ENCODE measurements at regions not wholly inside any gene's neighbourhood (a gene's known extent, or its start where the extent isn't known, plus 50 kb on each side); places are given as distances from the start of the nearest gene placed in this dataset.

DNA sequence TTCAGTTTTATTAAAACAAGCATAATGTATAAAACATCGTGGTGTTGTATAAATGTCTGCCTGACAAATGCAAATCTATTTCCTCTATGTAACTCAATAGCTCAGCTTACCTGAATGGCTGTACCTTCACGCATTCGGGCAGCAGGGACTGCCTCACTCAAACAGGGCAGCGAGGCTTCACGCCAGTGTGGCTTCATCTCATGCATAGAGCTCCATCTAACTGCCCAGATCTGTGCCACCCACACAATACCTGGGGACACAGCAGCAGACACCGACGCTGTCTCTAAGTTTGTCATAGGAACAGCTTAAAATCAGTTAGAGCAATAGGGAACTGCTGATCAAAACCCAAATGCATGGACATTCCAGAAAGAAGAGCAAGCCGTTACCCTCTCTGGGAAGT lies 182.8 kb upstream of the ANKRD30A start:
- Histone ChIP-seq H3K9ac (ENCODE audit: insufficient read length, low read depth) (no peak overlapping the region), H3K9me3 (ENCODE audit: insufficient read depth, low read length) (no peaks in the 10 kb centered on the region), H3K36me3 (ENCODE audit: insufficient read depth, insufficient read length, low read length) (no peaks in the 10 kb centered on the region), H3K4me1 (ENCODE audit: insufficient read depth, insufficient read length) (peaks cover 2% of the 10 kb centered on the region), H3K4me3 (ENCODE audit: insufficient read length, low read depth) (no peak overlapping the region), H3K27me3 (ENCODE audit: insufficient read depth, insufficient read length) (no peaks in the 10 kb centered on the region)
- DNase-seq (ENCODE audit: low read depth, low spot score), result no peak
- no peak for TF ChIP-seq YY1 (IDR thresholded peaks at IDR 0.05; ENCODE audit: insufficient read depth, insufficient read length)
- no peak for TF ChIP-seq SUZ12 (IDR thresholded peaks at IDR 0.05; ENCODE audit: extremely low read depth, insufficient read depth, insufficient read length)
- no peak for TF ChIP-seq ZNF274 (IDR thresholded peaks at IDR 0.05; ENCODE audit: low read depth, low read length)

DNA sequence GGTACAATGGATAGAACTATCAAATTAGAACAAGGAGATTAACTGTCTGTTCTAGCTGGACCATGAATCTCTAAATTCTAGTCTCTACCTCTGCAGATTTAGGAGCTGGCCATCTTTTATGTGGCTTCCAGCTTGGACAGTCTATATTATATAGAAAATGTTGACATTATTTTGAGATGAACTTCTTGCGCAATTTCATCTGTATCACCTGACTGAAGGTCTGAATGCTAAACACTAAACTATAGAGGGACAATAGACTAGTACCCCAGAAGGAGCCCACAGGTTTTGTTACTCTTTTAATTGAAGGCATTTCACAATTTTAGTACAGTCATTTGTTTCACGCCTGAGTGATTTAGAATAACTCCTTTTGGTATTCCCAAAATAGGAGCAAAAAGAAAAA lies 222.4 kb upstream of the ANKRD30A start:
- Histone ChIP-seq H3K4me3 (ENCODE audit: insufficient read length, low read depth) (no peak overlapping the region), H3K9ac (ENCODE audit: insufficient read length, low read depth) (no peak overlapping the region), H3K36me3 (ENCODE audit: insufficient read depth, insufficient read length, low read length) (no peaks in the 10 kb centered on the region), H3K4me1 (ENCODE audit: insufficient read depth, insufficient read length) (no peaks in the 10 kb centered on the region), H3K27me3 (ENCODE audit: insufficient read depth, insufficient read length) (no peaks in the 10 kb centered on the region), H3K9me3 (ENCODE audit: insufficient read depth, low read length) (peaks cover 9% of the 10 kb centered on the region; the same call in 1 of the 2 replicates)
- TF ChIP-seq ZNF274 (IDR thresholded peaks at IDR 0.05; ENCODE audit: low read depth, low read length) (no peak), YY1 (IDR thresholded peaks at IDR 0.05; ENCODE audit: insufficient read depth, insufficient read length) (no peak), SUZ12 (IDR thresholded peaks at IDR 0.05; ENCODE audit: extremely low read depth, insufficient read depth, insufficient read length) (no peak)
- DNase-seq (ENCODE audit: low read depth, low spot score), result no peak

DNA sequence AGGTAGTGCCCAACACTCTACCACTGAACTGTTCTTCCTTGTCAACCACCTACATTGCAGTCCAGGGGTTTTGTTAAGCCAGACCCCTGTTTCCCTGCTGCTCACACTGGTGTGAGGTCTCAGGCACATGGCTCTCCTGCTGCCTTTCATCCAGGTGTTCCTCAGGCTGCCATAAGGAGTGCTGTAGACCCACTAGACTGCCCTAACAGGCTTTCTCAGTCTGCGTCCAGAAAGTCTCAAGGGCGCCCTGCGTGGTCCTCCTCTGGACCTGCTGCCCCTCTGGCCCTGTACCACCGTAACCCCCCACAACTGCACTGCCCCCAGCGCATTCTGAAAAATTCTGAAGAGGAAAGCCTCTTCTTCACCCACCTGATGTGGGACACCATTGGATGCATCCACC lies 225.7 kb upstream of the ANKRD30A start:
- no peaks in the 10 kb centered on the region for H3K36me3 ChIP-seq (ENCODE audit: insufficient read depth, insufficient read length, low read length)

DNA sequence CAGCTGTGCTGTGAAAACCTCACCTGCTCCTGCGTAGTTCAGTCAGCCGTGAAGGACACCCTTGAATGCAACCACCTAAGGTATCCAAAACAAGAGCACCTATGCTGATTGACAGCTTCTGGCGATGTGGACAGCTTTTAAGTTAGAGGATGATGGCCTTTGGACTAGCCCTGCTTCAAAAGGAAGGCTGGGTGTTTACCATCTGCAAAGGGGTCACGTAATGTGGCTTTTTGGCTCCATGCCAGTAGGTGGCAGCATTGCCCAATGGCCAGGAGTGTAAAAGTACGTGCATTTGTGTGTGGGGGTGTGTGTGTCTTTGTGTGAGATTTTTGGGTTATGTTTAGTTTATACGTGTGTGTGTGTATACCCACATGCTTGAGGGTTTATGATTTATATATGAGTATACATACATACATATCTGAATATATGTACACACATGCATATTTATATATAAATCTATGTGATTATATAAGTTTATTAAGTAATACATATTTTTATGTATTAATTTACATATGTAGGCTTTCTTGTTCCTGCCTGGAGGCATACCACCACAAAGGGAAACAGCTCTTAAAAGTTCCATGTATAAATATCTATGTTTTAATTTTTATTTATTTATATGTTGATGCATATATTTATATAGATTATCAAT lies 236.3 kb upstream of the ANKRD30A start:
- no peaks in the 10 kb centered on the region for H3K4me1 ChIP-seq (ENCODE audit: insufficient read depth, insufficient read length)
- H3K9ac ChIP-seq (ENCODE audit: insufficient read length, low read depth), result no peak overlapping the region
- no peaks in the 10 kb centered on the region for H3K27me3 ChIP-seq (ENCODE audit: insufficient read depth, insufficient read length)
- no peaks in the 10 kb centered on the region for H3K36me3 ChIP-seq (ENCODE audit: insufficient read depth, insufficient read length, low read length)
- DNase-seq (ENCODE audit: low read depth, low spot score), result peak; percentile 30
- H3K4me3 ChIP-seq (ENCODE audit: insufficient read length, low read depth), result no peak overlapping the region
- TF ChIP-seq YY1 (IDR thresholded peaks at IDR 0.05; ENCODE audit: insufficient read depth, insufficient read length) (no peak), SUZ12 (IDR thresholded peaks at IDR 0.05; ENCODE audit: extremely low read depth, insufficient read depth, insufficient read length) (no peak), ZNF274 (IDR thresholded peaks at IDR 0.05; ENCODE audit: low read depth, low read length) (no peak)
- no peaks in the 10 kb centered on the region for H3K9me3 ChIP-seq (ENCODE audit: insufficient read depth, low read length)

More for the DNA sequence above, 225.7 kb upstream of the ANKRD30A start:
- Histone ChIP-seq H3K4me1 (ENCODE audit: insufficient read depth, insufficient read length) (no peaks in the 10 kb centered on the region), H3K4me3 (ENCODE audit: insufficient read length, low read depth) (no peak overlapping the region), H3K9ac (ENCODE audit: insufficient read length, low read depth) (no peak overlapping the region), H3K27me3 (ENCODE audit: insufficient read depth, insufficient read length) (no peaks in the 10 kb centered on the region), H3K9me3 (ENCODE audit: insufficient read depth, low read length) (peaks cover 9% of the 10 kb centered on the region; the same call in 1 of the 2 replicates)
- DNase-seq (ENCODE audit: low read depth, low spot score), result no peak
- TF ChIP-seq SUZ12 (IDR thresholded peaks at IDR 0.05; ENCODE audit: extremely low read depth, insufficient read depth, insufficient read length) (no peak), YY1 (IDR thresholded peaks at IDR 0.05; ENCODE audit: insufficient read depth, insufficient read length) (no peak), ZNF274 (IDR thresholded peaks at IDR 0.05; ENCODE audit: low read depth, low read length) (no peak)

DNA sequence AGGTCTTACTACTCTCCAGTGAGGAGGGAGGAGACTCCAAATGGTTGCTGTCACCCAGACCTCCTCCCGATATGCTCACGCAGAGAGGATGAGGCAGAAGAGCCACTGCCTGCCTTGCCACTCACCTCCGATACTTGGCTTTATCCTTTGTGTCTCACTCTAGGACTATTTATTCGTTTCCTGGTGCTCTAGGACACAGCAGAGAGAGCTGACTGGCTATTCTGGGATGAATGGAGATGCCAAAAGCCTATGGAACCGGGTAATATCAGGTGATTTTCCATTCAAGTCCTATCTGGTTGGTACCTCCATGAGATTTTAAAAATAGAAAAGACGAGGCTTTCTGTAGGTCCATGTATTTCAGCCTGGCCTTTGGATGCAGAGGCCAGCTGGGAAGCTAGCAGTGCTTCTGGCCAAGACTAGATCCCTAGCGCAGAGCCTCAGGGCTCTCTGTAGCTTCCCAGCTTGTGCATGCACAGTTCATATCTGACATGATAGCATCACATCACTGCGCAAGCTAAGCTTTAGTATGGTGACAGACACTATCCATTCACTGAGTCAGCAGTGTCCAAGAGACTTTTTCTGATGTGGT lies 239.0 kb upstream of the ANKRD30A start:
- H3K36me3 ChIP-seq (ENCODE audit: insufficient read depth, insufficient read length, low read length), result no peaks in the 10 kb centered on the region
- H3K9ac ChIP-seq (ENCODE audit: insufficient read length, low read depth), result no peak overlapping the region
- no peaks in the 10 kb centered on the region for H3K9me3 ChIP-seq (ENCODE audit: insufficient read depth, low read length)
- DNase-seq (ENCODE audit: low read depth, low spot score), result no peak
- H3K4me3 ChIP-seq (ENCODE audit: insufficient read length, low read depth), result no peak overlapping the region
- no peaks in the 10 kb centered on the region for H3K27me3 ChIP-seq (ENCODE audit: insufficient read depth, insufficient read length)
- no peak for TF ChIP-seq ZNF274 (IDR thresholded peaks at IDR 0.05; ENCODE audit: low read depth, low read length)
- no peak for TF ChIP-seq YY1 (IDR thresholded peaks at IDR 0.05; ENCODE audit: insufficient read depth, insufficient read length)
- no peak for TF ChIP-seq SUZ12 (IDR thresholded peaks at IDR 0.05; ENCODE audit: extremely low read depth, insufficient read depth, insufficient read length)
- no peaks in the 10 kb centered on the region for H3K4me1 ChIP-seq (ENCODE audit: insufficient read depth, insufficient read length)

DNA sequence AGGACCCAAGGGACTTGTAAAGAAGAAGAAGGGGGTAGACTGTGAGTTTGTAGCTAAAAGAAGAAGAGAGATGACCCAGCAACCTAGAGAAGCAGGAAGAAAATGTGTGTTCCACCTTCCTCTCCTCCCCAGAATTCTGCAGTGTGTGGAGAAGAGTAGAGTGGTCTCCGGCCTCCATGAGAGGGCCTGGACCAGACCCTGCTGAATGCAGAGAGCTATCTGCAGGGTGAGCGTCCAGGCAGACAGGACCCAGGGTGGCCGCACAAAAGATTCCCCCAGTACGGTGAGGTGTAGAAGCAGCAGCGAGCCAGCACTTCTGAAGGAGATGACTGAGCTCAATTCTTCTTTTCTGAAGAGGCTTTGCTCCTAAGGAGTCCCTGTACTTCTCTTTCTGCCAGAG lies 239.7 kb upstream of the ANKRD30A start:
- Histone ChIP-seq H3K36me3 (ENCODE audit: insufficient read depth, insufficient read length, low read length) (no peaks in the 10 kb centered on the region), H3K9me3 (ENCODE audit: insufficient read depth, low read length) (no peaks in the 10 kb centered on the region), H3K27me3 (ENCODE audit: insufficient read depth, insufficient read length) (no peaks in the 10 kb centered on the region), H3K4me3 (ENCODE audit: insufficient read length, low read depth) (no peak overlapping the region), H3K4me1 (ENCODE audit: insufficient read depth, insufficient read length) (no peaks in the 10 kb centered on the region), H3K9ac (ENCODE audit: insufficient read length, low read depth) (no peak overlapping the region)
- DNase-seq (ENCODE audit: low read depth, low spot score), result no peak
- TF ChIP-seq YY1 (IDR thresholded peaks at IDR 0.05; ENCODE audit: insufficient read depth, insufficient read length) (no peak), ZNF274 (IDR thresholded peaks at IDR 0.05; ENCODE audit: low read depth, low read length) (no peak), SUZ12 (IDR thresholded peaks at IDR 0.05; ENCODE audit: extremely low read depth, insufficient read depth, insufficient read length) (no peak)

DNA sequence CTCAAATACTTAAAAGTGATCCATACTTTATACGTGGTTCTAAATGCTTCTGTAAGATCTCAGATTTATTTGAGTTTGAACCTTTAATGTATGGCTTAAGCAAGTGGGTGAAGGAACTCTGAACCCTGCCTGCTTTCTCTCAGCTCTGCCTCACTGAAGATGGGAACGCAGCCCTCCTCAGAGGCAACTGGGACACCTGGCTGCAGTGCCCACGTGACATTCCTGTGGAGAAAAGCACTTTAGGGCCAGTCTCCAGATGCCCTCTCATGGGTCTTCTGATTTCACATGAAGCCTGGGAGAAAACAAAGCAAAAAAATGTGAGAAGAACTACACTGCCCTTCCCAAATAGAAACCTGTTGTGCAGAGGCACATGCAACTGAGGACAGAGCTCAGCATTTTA lies 242.6 kb upstream of the ANKRD30A start:
- Histone ChIP-seq H3K9me3 (ENCODE audit: insufficient read depth, low read length) (no peaks in the 10 kb centered on the region), H3K27me3 (ENCODE audit: insufficient read depth, insufficient read length) (no peaks in the 10 kb centered on the region), H3K9ac (ENCODE audit: insufficient read length, low read depth) (no peak overlapping the region), H3K4me1 (ENCODE audit: insufficient read depth, insufficient read length) (no peaks in the 10 kb centered on the region), H3K36me3 (ENCODE audit: insufficient read depth, insufficient read length, low read length) (no peaks in the 10 kb centered on the region), H3K4me3 (ENCODE audit: insufficient read length, low read depth) (no peak overlapping the region)
- DNase-seq (ENCODE audit: low read depth, low spot score), result no peak
- TF ChIP-seq YY1 (IDR thresholded peaks at IDR 0.05; ENCODE audit: insufficient read depth, insufficient read length) (no peak), SUZ12 (IDR thresholded peaks at IDR 0.05; ENCODE audit: extremely low read depth, insufficient read depth, insufficient read length) (no peak), ZNF274 (IDR thresholded peaks at IDR 0.05; ENCODE audit: low read depth, low read length) (no peak)

Data from NT2/D1 (cell line).